Mesodermal cell (in vitro differentiated cells): ENCODE measurements at regions not wholly inside any gene's neighbourhood (a gene's known extent, or its start where the extent isn't known, plus 50 kb on each side); places are given as distances from the start of the nearest gene placed in this dataset.
"Not testable (repeated sequence)": the region's sequence is repeated elsewhere in the genome, so short reads cannot be mapped to it uniquely, and the experiment has no call there.

Experiments
- H3K27ac ChIP-seq: 2 replicates; pipeline ENCODE4 v1.7.0; 2013; ENCODE audit warnings: mild to moderate bottlenecking, low read depth, low read length, moderate library complexity; ENCODE audit not compliant: severe bottlenecking
- H3K36me3 ChIP-seq: 2 replicates; pipeline ENCODE4 v1.7.1; 2013; ENCODE audit warnings: mild to moderate bottlenecking, low read length, moderate library complexity; ENCODE audit not compliant: control insufficient read depth, insufficient read depth
- H3K4me1 ChIP-seq: one replicate; pipeline ENCODE4 v1.7.1; 2013; ENCODE audit warnings: mild to moderate bottlenecking, low read length; ENCODE audit not compliant: insufficient read depth, control insufficient read depth, poor library complexity, severe bottlenecking
- H3K4me3 ChIP-seq: 2 replicates; pipeline ENCODE4 v1.7.0; 2013; ENCODE audit warnings: low read length, control low read depth, mild to moderate bottlenecking; ENCODE audit not compliant: insufficient read depth, poor library complexity, severe bottlenecking; ENCODE audit errors: extremely low read depth
- H3K9me3 ChIP-seq: 2 replicates; pipeline ENCODE4 v1.7.1; 2013; ENCODE audit warnings: mild to moderate bottlenecking, low read length, moderate library complexity; ENCODE audit not compliant: control insufficient read depth
- WGBS, 2 experiments: methylation state at CpG; one replicate each; pipeline ENCODE4 v1.1.5; 2013; ENCODE audit warnings: missing lambda C conversion rate in 2 of 2; ENCODE audit not compliant: insufficient coverage in 2 of 2; 5-methylcytosine and 5-hydroxymethylcytosine counted together

GRCh38 chr11:96978751-96979150 lies 588.9 kb downstream of the JRKL start:
- 52 to 56% methylated on average over 1 to 2 of the region's 2 CpGs for WGBS, 2 experiments

GRCh38 chr11:96986516-96986915 lies 596.7 kb downstream of the JRKL start:
- Histone ChIP-seq H3K9me3 (no peaks in the 10 kb centered on the region), H3K4me1 (no peaks in the 10 kb centered on the region), H3K27ac (no peak overlapping the region), H3K4me3 (no peak overlapping the region), H3K36me3 (no peaks in the 10 kb centered on the region)
- WGBS, 2 experiments = no CpG with 5 or more reads among the region's 1 CpG

More at GRCh38 chr11:96978751-96979150, 588.9 kb downstream of the JRKL start:
- Histone ChIP-seq H3K4me3 (no peak overlapping the region), H3K27ac (no peak overlapping the region), H3K4me1 (no peaks in the 10 kb centered on the region), H3K9me3 (no peaks in the 10 kb centered on the region), H3K36me3 (no peaks in the 10 kb centered on the region)

GRCh38 chr11:96990914-96991313 lies 601.1 kb downstream of the JRKL start:
- Histone ChIP-seq H3K4me3 (no peak overlapping the region), H3K36me3 (no peaks in the 10 kb centered on the region), H3K9me3 (no peaks in the 10 kb centered on the region), H3K27ac (no peak overlapping the region), H3K4me1 (no peaks in the 10 kb centered on the region)
- 100% methylated on average over 1 of the region's 2 CpGs; no CpG with 5 or more reads in 1 of the 2 experiments for WGBS, 2 experiments

DNA sequence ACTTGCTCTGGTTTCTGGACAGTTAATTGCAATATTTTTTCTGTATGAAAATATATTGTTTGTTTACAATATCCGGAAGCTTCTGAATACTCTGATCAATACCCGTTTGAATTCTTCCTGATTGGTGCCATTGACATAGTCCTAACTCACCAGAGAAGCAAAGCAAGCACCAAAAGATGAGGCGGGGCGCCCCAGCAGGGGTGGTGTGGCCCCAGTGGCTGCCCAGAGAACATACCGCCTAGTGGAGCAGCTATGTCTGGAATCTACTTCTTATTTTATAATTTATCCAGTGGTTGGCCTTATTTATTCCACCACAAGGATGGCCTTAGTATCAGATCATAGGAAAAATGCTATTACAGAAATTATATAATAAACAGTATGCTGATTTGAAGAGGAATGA lies 610.7 kb downstream of the JRKL start:
- Histone ChIP-seq H3K27ac (no peak overlapping the region), H3K4me3 (no peak overlapping the region), H3K36me3 (no peaks in the 10 kb centered on the region), H3K4me1 (no peaks in the 10 kb centered on the region), H3K9me3 (no peaks in the 10 kb centered on the region)
- WGBS, 2 experiments = no CpG with 5 or more reads among the region's 5 CpGs

DNA sequence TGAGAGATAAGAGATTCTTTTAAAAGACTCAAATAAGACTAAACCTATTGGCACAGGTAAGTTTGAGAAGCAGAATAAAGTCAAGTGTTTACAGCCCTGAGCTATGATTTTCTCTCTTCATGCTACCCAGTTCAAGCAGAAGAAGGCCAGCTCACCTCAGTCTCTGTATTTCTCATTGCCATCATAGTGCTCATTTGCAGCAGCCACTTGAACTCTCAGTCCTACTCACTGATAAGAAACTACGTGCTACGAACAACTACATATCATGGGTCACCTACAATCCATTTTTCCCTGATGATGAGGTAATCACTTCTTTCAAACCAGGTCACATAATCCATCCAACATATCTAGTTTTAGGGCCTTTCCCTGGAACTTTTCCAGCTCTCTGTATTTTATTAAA lies 617.5 kb downstream of the JRKL start:
- no peak overlapping the region for H3K27ac ChIP-seq
- no peak overlapping the region for H3K4me3 ChIP-seq
- H3K9me3 ChIP-seq = no peaks in the 10 kb centered on the region
- no peaks in the 10 kb centered on the region for H3K36me3 ChIP-seq
- H3K4me1 ChIP-seq = no peaks in the 10 kb centered on the region
- 81 to 100% methylated on average over 2 of the region's 2 CpGs for WGBS, 2 experiments

DNA sequence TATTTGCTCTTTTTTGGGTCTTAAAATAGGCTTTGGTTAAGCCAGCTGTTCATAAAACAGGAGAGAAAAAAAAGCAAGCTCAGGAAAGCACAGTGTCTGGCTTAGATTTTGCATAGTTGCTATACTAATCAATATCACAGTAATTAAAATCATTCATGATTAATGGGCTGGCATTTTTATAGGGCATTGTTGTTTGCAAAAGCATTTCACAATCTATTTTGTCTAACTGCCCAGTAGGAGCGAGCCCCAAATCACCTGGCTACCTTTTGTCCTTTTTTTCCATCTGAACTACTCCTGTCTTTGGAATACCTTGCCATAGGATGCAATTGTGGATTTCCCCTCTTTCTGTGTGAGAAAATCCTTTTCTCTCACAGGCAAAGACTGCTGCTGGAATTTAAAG lies 619.8 kb downstream of the JRKL start:
- 60% methylated on average over 1 of the region's 1 CpG; no CpG with 5 or more reads in 1 of the 2 experiments for WGBS, 2 experiments
- H3K9me3 ChIP-seq = no peaks in the 10 kb centered on the region

DNA sequence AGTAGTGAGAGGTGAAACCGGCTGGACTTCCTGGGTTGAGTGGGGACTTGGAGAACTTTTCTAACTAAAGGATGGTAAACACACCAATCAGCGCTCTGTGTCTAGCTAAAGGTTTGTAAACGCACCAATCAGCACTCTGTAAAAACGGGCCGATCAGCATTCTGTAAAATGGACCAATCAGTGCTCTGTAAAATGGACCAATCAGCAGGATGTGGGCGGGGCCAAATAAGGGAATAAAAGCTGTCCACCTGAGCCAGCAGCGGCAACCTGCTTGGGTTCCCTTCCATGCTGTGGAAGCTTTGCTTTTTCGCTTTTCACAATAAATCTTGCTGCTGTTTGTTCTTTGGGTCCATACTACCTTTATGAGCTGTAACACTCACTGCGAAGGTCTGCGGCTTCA lies 621.2 kb downstream of the JRKL start:
- 83 to 93% methylated on average over 9 to 10 of the region's 10 CpGs for whole genome bisulfite sequencing, 2 experiments
- not testable (repeated sequence) for H3K4me1 ChIP-seq

More for the DNA sequence above, 619.8 kb downstream of the JRKL start:
- Histone ChIP-seq H3K36me3 (no peaks in the 10 kb centered on the region), H3K4me1 (no peaks in the 10 kb centered on the region), H3K4me3 (no peak overlapping the region), H3K27ac (no peak overlapping the region)

DNA sequence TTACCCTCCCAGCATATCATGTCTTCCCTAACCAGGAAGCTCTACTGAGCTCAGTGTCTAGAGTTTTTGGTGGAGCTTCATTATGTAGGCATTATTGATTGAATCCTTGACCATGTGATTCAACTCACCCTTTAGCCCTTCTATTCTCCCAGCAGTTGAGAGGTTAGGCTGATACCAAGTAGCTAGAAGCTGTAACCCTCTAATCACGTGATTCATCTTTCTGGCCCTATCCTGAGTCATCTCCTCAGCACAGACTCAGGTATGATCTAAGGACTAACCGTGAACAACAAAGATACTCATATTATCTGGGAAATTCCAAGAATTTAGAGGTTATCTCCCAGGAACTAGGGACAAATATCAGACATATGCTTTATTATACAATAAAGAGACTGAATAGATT lies 625.5 kb downstream of the JRKL start:
- Histone ChIP-seq H3K27ac (no peak overlapping the region), H3K9me3 (no peaks in the 10 kb centered on the region), H3K36me3 (no peaks in the 10 kb centered on the region), H3K4me3 (no peak overlapping the region), H3K4me1 (no peaks in the 10 kb centered on the region)
- 100% methylated on average over 1 to 2 of the region's 2 CpGs for WGBS, 2 experiments

More for the DNA sequence above, 621.2 kb downstream of the JRKL start:
- not testable (repeated sequence) for H3K9me3 ChIP-seq, H3K4me3 ChIP-seq, H3K36me3 ChIP-seq, H3K27ac ChIP-seq

DNA sequence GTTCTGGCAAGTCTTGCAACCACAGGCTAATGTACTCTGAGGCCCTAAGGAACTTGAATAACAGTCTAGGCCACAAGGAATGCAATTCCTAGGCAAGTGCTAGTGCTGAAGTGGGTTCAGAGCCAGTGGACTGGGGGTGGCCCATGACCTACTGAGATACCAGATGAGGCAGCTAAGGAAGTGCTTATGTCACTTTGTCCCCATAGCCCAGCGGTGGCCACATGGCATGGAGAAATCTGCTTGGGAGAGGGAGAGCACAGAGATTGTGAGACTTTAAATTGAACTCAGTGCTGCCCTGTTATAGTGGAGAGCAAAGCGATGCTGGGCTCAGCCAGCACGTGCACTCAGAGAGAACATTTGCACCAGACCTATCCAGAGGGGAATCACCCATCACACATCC lies 629.5 kb downstream of the JRKL start:
- H3K9me3 ChIP-seq = no peaks in the 10 kb centered on the region
- 100% methylated on average over 1 of the region's 3 CpGs; no CpG with 5 or more reads in 1 of the 2 experiments for WGBS, 2 experiments
- no peaks in the 10 kb centered on the region for H3K4me1 ChIP-seq
- H3K27ac ChIP-seq = no peak overlapping the region
- no peaks in the 10 kb centered on the region for H3K36me3 ChIP-seq
- no peak overlapping the region for H3K4me3 ChIP-seq

- no peaks in the 10 kb centered on the region for H3K36me3 ChIP-seq
- no peaks in the 10 kb centered on the region for H3K4me1 ChIP-seq
Measured at GRCh38 chr11:97019754-97020153, 629.9 kb downstream of the JRKL start.

DNA sequence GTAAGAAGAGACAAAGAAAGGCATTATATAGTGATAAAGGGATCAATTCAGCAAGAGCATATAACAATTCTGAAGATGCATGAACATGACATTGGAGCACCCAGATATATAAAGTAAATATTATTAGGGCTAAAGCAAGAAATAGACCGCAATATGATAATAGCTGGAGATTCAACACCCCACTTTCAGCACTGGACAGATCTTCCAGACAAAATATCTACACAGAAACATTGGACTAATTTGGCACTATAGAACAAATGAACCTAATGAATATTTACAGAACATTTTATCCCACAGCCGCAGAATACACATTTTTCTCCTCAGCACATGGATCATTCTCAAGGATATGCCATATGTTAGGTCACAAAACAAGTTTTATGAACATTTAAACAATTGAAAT lies 633.1 kb downstream of the JRKL start:
- no CpG with 5 or more reads among the region's 2 CpGs for WGBS, 2 experiments
- Histone ChIP-seq H3K4me3 (no peak overlapping the region), H3K27ac (no peak overlapping the region), H3K4me1 (no peaks in the 10 kb centered on the region), H3K36me3 (no peaks in the 10 kb centered on the region), H3K9me3 (no peaks in the 10 kb centered on the region)

More at GRCh38 chr11:97019754-97020153, 629.9 kb downstream of the JRKL start:
- H3K4me3 ChIP-seq = no peak overlapping the region
- no peaks in the 10 kb centered on the region for H3K9me3 ChIP-seq
- no peak overlapping the region for H3K27ac ChIP-seq
